HepG2 (cell line): ENCODE measurements at regions not wholly inside any gene's neighbourhood (a gene's known extent, or its start where the extent isn't known, plus 50 kb on each side); places are given as distances from the start of the nearest gene placed in this dataset.

Experiments used
- ATAC-seq: fragments of 200-7000 bp; cut with Tn5 transposase; 3 replicates; pipeline ENCODE4 v1.9.1; 2020; ENCODE audit warnings: mild to moderate bottlenecking, moderate library complexity
- BruUV-seq: library from RNA; stranded (reverse); fragments of 400-500 nt; replicated peaks from 2 replicates; lab custom pipeline; 2021; lab: Mats Ljungman, UMichigan
- CTCF ChIA-PET: fragments of 300-600 bp; formaldehyde crosslinking; extraction: SDS; loops from one replicate; lab custom pipeline; 2021; ENCODE audit warnings: low total read pairs, inconsistent platforms, low intra/inter-chr PET ratio; lab: Yijun Ruan, JAX
- POLR2A ChIA-PET: fragments of 350-600 bp; sonication (Branson Sonifier 250); formaldehyde crosslinking; loops from one replicate; lab custom pipeline; 2020; ENCODE audit warnings: antibody characterized with exemption, inconsistent platforms; lab: Yijun Ruan, JAX
- DNase-seq: peaks from one replicate; pipeline ENCODE4 v3.0.0-alpha.2; 2015; ENCODE audit warnings: low spot score
- FAIRE-seq: peaks from 3 replicates; lab custom pipeline; 2011; peaks lifted over from hg19 to GRCh38; lab: Jason Lieb, UNC
- H2AFZ ChIP-seq: one replicate; pipeline ENCODE4 v1.6.1; 2011; ENCODE audit warnings: low read length, inconsistent platforms
- H3K27ac ChIP-seq: fragments of 300-600 bp; 3 replicates; pipeline ENCODE4 v1.8.0; 2011; ENCODE audit warnings: mixed run types, mild to moderate bottlenecking, mixed read lengths, low read length, inconsistent platforms; ENCODE audit not compliant: insufficient read depth; ENCODE audit errors: extremely low read length
- H3K27me3 ChIP-seq, 2 experiments: fragments of 200-600 bp in 1 of 2; 2 replicates in 1 of 2; 3 replicates in 1 of 2; pipeline versions ENCODE4 v1.6.0 to v1.8.0; 2011; ENCODE audit warnings: low read length in 2 of 2, mild to moderate bottlenecking in 2 of 2, moderate library complexity in 2 of 2, inconsistent platforms in 1 of 2; ENCODE audit not compliant: insufficient read depth in 2 of 2, control insufficient read depth in 1 of 2
- H3K36me3 ChIP-seq, 2 experiments: fragments of 200-600 bp in 1 of 2; replicated peaks in 1 of 2; 2 replicates in 1 of 2; 3 replicates in 1 of 2; pipeline versions ENCODE4 v1.5.1 to v1.8.0; 2011; ENCODE audit warnings: low read length in 2 of 2, inconsistent platforms in 1 of 2; ENCODE audit not compliant: insufficient read depth in 2 of 2, control insufficient read depth in 1 of 2
- H3K4me1 ChIP-seq: 2 replicates; pipeline ENCODE4 v1.5.1; 2012; ENCODE audit warnings: low read length, inconsistent platforms; ENCODE audit not compliant: insufficient read depth
- H3K4me2 ChIP-seq: 2 replicates; pipeline ENCODE4 v1.6.0; 2011; ENCODE audit warnings: low read depth, low read length, inconsistent platforms
- H3K4me3 ChIP-seq, 3 experiments: fragments of 200-600 bp in 1 of 3; sonication (generic), shearing (Covaris generic) in 1 of 3; replicated peaks in 1 of 3; 2 replicates each; pipeline ENCODE4 v1.5.1; 2011 to 2016; ENCODE audit warnings: low read length in 3 of 3, inconsistent platforms in 2 of 3, low read depth in 2 of 3, mild to moderate bottlenecking in 2 of 3, control low read depth in 1 of 3, mixed read lengths in 1 of 3; ENCODE audit not compliant: insufficient read depth in 1 of 3
- H3K79me2 ChIP-seq: one replicate; pipeline ENCODE4 v1.6.1; 2011; ENCODE audit warnings: low read length, inconsistent platforms; ENCODE audit not compliant: insufficient read depth
- H3K9ac ChIP-seq: 2 replicates; pipeline ENCODE4 v1.6.0; 2011; ENCODE audit warnings: mild to moderate bottlenecking, low read depth, low read length, inconsistent platforms; ENCODE audit not compliant: insufficient read depth
- H3K9me3 ChIP-seq: 2 replicates; pipeline ENCODE4 v1.5.1; 2012; ENCODE audit warnings: mild to moderate bottlenecking, low read length
- H4K20me1 ChIP-seq: 2 replicates; pipeline ENCODE4 v1.6.0; 2011; ENCODE audit warnings: inconsistent platforms, mild to moderate bottlenecking, low read length, moderate library complexity; ENCODE audit not compliant: insufficient read depth
- CBFB ChIP-seq: sonication (generic); formaldehyde crosslinking; IDR thresholded peaks from 2 replicates; pipeline ENCODE4 v1.4.0; 2020; ENCODE audit warnings: missing genetic modification reagents
- CEBPB ChIP-seq: IDR thresholded peaks from 2 replicates; pipeline ENCODE4 v1.6.1; 2011; ENCODE audit warnings: low read depth, low read length, improper control_type of control experiment, borderline replicate concordance
- DMAP1 ChIP-seq: IDR thresholded peaks from 2 replicates; pipeline ENCODE4 v1.6.1; 2016
- DR1 ChIP-seq: sonication (generic); formaldehyde crosslinking; IDR thresholded peaks from 2 replicates; pipeline ENCODE4 v1.8.0; 2021; ENCODE audit warnings: mild to moderate bottlenecking, missing genetic modification reagents, inconsistent platforms
- ETV6 ChIP-seq: sonication (generic); formaldehyde crosslinking; conservative IDR thresholded peaks from 2 replicates; pipeline ENCODE4 v1.4.0; 2020; ENCODE audit warnings: missing genetic modification reagents
- HDAC1 ChIP-seq: sonication (generic); formaldehyde crosslinking; IDR thresholded peaks from 2 replicates; pipeline ENCODE4 v1.5.1; 2020; ENCODE audit warnings: mild to moderate bottlenecking, missing genetic modification reagents
- HDAC2 ChIP-seq: sonication (generic); formaldehyde crosslinking; IDR thresholded peaks from 2 replicates; pipeline ENCODE4 v1.4.0; 2020; ENCODE audit warnings: missing genetic modification reagents
- KAT2B ChIP-seq: fragments of 150-350 bp; IDR thresholded peaks from 2 replicates; pipeline ENCODE4 v1.6.1; 2014; ENCODE audit warnings: low read depth, low read length, borderline replicate concordance
- MAFG ChIP-seq: sonication (generic); formaldehyde crosslinking; IDR thresholded peaks from 2 replicates; pipeline ENCODE4 v1.5.1; 2020; ENCODE audit warnings: mild to moderate bottlenecking, missing genetic modification reagents
- PLRG1 ChIP-seq: fragments of 450-650 bp; conservative IDR thresholded peaks from 2 replicates; pipeline ENCODE4 v1.6.1; 2016
- PTBP1 ChIP-seq: fragments of 200-400 bp; formaldehyde crosslinking; IDR thresholded peaks from 2 replicates; pipeline ENCODE4 v1.6.1; 2018; ENCODE audit warnings: low read length, low read depth; ENCODE audit not compliant: poor library complexity, severe bottlenecking
- RFX1 ChIP-seq: fragments of 450-650 bp; IDR thresholded peaks from 2 replicates; pipeline ENCODE4 v1.6.1; 2017
- TCF12 ChIP-seq, 2 experiments: fragments of 450-650 bp in 1 of 2; sonication (generic) in 1 of 2; formaldehyde crosslinking in 1 of 2; IDR thresholded peaks; 2 replicates each; pipeline versions ENCODE4 v1.6.1 to v1.8.0; 2017 to 2022; ENCODE audit warnings: antibody characterized with exemption in 1 of 2, mild to moderate bottlenecking in 1 of 2, missing genetic modification reagents in 1 of 2, moderate library complexity in 1 of 2
- ZKSCAN8 ChIP-seq: IDR thresholded peaks from 2 replicates; pipeline ENCODE4 v1.6.1; 2016; ENCODE audit warnings: borderline replicate concordance, missing genetic modification reagents, missing compliant biosample characterization
- ZNF143 ChIP-seq: sonication (generic); formaldehyde crosslinking; IDR thresholded peaks from 2 replicates; pipeline ENCODE4 v1.4.0; 2020; ENCODE audit warnings: missing genetic modification reagents
- ZNF34 ChIP-seq: sonication (generic); formaldehyde crosslinking; IDR thresholded peaks from 2 replicates; pipeline ENCODE4 v1.4.0; 2020; ENCODE audit warnings: mild to moderate bottlenecking, missing genetic modification reagents, borderline replicate concordance
- ZNF451 ChIP-seq: sonication (generic); formaldehyde crosslinking; IDR thresholded peaks from 2 replicates; pipeline ENCODE4 v1.5.0; 2020; ENCODE audit warnings: mild to moderate bottlenecking, missing genetic modification reagents
- ZZZ3 ChIP-seq: sonication (generic); formaldehyde crosslinking; IDR thresholded peaks from 2 replicates; pipeline ENCODE4 v1.4.0; 2020; ENCODE audit warnings: missing genetic modification reagents, mild to moderate bottlenecking, borderline replicate concordance
- WGBS: methylation state at CpG from one replicate; pipeline ENCODE4 v1.1.6; 2017; ENCODE audit warnings: low lambda C conversion rate; 5-methylcytosine and 5-hydroxymethylcytosine counted together
- in situ Hi-C: cut with HindIII; loops from 2 replicates; pipeline ENCODE4 v1.10.0; 2017; ENCODE audit warnings: low pct_unique_long_range_greater_than_20kb; ENCODE audit not compliant: extremely low pct_ligation_motif_present
- intact Hi-C: fragments of 100-400 bp; cut with micrococcal nuclease; formaldehyde crosslinking; loops from one replicate; pipeline ENCODE4 v1.10.0; 2022; ENCODE audit not compliant: unreplicated experiment
- TF ChIP-seq, protein P1 (sequence below): sonication (generic); formaldehyde crosslinking; IDR thresholded peaks from 2 replicates; pipeline ENCODE4 v1.5.0; 2020; ENCODE audit warnings: missing genetic modification reagents, mild to moderate bottlenecking, borderline replicate concordance
- TF ChIP-seq, protein P2 (sequence below): sonication (generic); formaldehyde crosslinking; IDR thresholded peaks from 2 replicates; pipeline ENCODE4 v1.8.1; 2022; ENCODE audit warnings: mild to moderate bottlenecking, missing genetic modification reagents

- ChIA-PET CTCF (no interaction called here), POLR2A (no interaction called here)
- no peaks in the 10 kb centered on the region for H3K79me2 ChIP-seq
- in situ Hi-C loops (no loop called here), intact Hi-C loops (no loop called here)
- no peaks in the 10 kb centered on the region for H3K9me3 ChIP-seq
- no peak overlapping the region for H3K27ac ChIP-seq
- BruUV-seq = no TSS peak
- no peaks in the 10 kb centered on the region for H3K4me1 ChIP-seq
- no peak for ATAC-seq
- no peak overlapping the region for H3K4me3 ChIP-seq
- no peak for FAIRE-seq
- H3K4me2 ChIP-seq = no peak overlapping the region
- no peak overlapping the region for H2AFZ ChIP-seq
- peaks cover 5 to 61% of the 10 kb centered on the region in 2 experiments for H3K27me3 ChIP-seq
- no peaks in the 10 kb centered on the region for H3K36me3 ChIP-seq
- H3K9ac ChIP-seq = no peak overlapping the region
- peak; percentile 37; the same call in 1 of the 2 replicates for TF ChIP-seq RFX1
- TF ChIP-seq, protein P1, sequence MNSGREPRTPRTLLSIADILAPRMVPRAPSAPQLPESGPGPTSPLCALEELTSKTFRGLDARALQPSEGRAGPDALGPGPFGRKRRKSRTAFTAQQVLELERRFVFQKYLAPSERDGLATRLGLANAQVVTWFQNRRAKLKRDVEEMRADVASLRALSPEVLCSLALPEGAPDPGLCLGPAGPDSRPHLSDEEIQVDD (CRISPR knock-in tag) = no peak
- no peak for TF ChIP-seq ZNF143
- TF ChIP-seq ZNF451 (CRISPR knock-in tag) = no peak
- no peaks in the 10 kb centered on the region for H4K20me1 ChIP-seq
- DNase-seq = no peak
- WGBS = 22% methylated on average over 6 of the region's 15 CpGs
Measured at GRCh38 chr22:44597616-44598015, 99.6 kb upstream of the RTL6 start.

- in situ Hi-C loops = no loop called here
- peaks cover 5 to 59% of the 10 kb centered on the region in 2 experiments for H3K27me3 ChIP-seq
- intact Hi-C loops = no loop called here
- BruUV-seq = no TSS peak
- DNase-seq (no peak), FAIRE-seq (no peak), ATAC-seq (no peak; the same call in 2 of the 3 replicates)
- H4K20me1 ChIP-seq = no peaks in the 10 kb centered on the region
- no peaks in the 10 kb centered on the region for H3K36me3 ChIP-seq
- POLR2A ChIA-PET = no interaction called here
- H3K27ac ChIP-seq = no peak overlapping the region
- H3K9ac ChIP-seq = no peak overlapping the region
- CTCF ChIA-PET = no interaction called here
- H3K9me3 ChIP-seq = no peaks in the 10 kb centered on the region
- no peaks in the 10 kb centered on the region for H3K79me2 ChIP-seq
- no peak overlapping the region for H3K4me2 ChIP-seq
- 3% methylated on average over 6 of the region's 17 CpGs for WGBS
- no peak overlapping the region for H2AFZ ChIP-seq
- H3K4me1 ChIP-seq = no peaks in the 10 kb centered on the region
- no peak overlapping the region for H3K4me3 ChIP-seq
- no peak for TF ChIP-seq PTBP1
- no peak for TF ChIP-seq ZNF34
- TF ChIP-seq CEBPB = no peak
- no peak for TF ChIP-seq CBFB (CRISPR knock-in tag)
- no peak for TF ChIP-seq HDAC1 (CRISPR knock-in tag)
- no peak for TF ChIP-seq TCF12 (IDR thresholded peaks at IDR 0.05)
- TF ChIP-seq TCF12 (CRISPR knock-in tag; IDR thresholded peaks at IDR 0.05) = no peak
- no peak for TF ChIP-seq MAFG (CRISPR knock-in tag)
- TF ChIP-seq, protein P2, sequence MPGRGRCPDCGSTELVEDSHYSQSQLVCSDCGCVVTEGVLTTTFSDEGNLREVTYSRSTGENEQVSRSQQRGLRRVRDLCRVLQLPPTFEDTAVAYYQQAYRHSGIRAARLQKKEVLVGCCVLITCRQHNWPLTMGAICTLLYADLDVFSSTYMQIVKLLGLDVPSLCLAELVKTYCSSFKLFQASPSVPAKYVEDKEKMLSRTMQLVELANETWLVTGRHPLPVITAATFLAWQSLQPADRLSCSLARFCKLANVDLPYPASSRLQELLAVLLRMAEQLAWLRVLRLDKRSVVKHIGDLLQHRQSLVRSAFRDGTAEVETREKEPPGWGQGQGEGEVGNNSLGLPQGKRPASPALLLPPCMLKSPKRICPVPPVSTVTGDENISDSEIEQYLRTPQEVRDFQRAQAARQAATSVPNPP (CRISPR knock-in tag) = no peak
- TF ChIP-seq DR1 = no peak
- no peak for TF ChIP-seq ZKSCAN8 (CRISPR knock-in tag)
- no peak for TF ChIP-seq HDAC2
- no peak for TF ChIP-seq PLRG1
- no peak for TF ChIP-seq KAT2B
- no peak for TF ChIP-seq DMAP1
- TF ChIP-seq ETV6 (CRISPR knock-in tag) = no peak
- TF ChIP-seq ZZZ3 (CRISPR knock-in tag) = no peak
Measured at GRCh38 chr22:44596396-44597125, 98.5 kb upstream of the RTL6 start.
